GM10248 (cell line): ENCODE measurements at regions not wholly inside any gene's neighbourhood (a gene's known extent, or its start where the extent isn't known, plus 50 kb on each side); places are given as distances from the start of the nearest gene placed in this dataset.
A peak's percentile ranks its signal among the peaks of the same experiment; 100 is the strongest.
"Not testable (repeated sequence)": the region's sequence is repeated elsewhere in the genome, so short reads cannot be mapped to it uniquely, and the experiment has no call there.

ENCODE experiments used
- CTCF ChIA-PET: fragments of 300-600 bp; sonication (Branson Sonifier 250); formaldehyde crosslinking; extraction: SDS; loops from one replicate; lab custom pipeline; 2021; ENCODE audit warnings: antibody characterized with exemption; lab: Yijun Ruan, JAX
- POLR2A ChIA-PET: fragments of 350-650 bp; sonication (Branson Sonifier 250); formaldehyde crosslinking; extraction: SDS; loops from one replicate; lab custom pipeline; 2020; ENCODE audit warnings: antibody characterized with exemption; lab: Yijun Ruan, JAX
- DNase-seq: peaks from one replicate; pipeline ENCODE4 v3.0.0; 2012; ENCODE audit errors: extremely low spot score
- CTCF ChIP-seq: IDR thresholded peaks from 2 replicates; pipeline ENCODE4 v1.5.1; 2012; ENCODE audit warnings: mild to moderate bottlenecking, low read depth; ENCODE audit errors: extremely low read depth, missing control alignments, control extremely low read depth

- no peak for DNase-seq
- no peak for TF ChIP-seq CTCF
- ChIA-PET POLR2A (no interaction called here), CTCF (interaction anchor here (2.7 kb wide), 1 partner anchor 74 kb away, joined by 10 read pairs; no protein-coding TSS in a partner anchor)
Measured at GRCh38 chr15:75117993-75118392, 83.7 kb upstream of the C15orf39 start.

GRCh38 chr15:75119312-75119711 lies 82.4 kb upstream of the C15orf39 start:
- POLR2A ChIA-PET, CTCF ChIA-PET, DNase-seq: not testable (repeated sequence)

GRCh38 chr15:75121491-75121890 lies 80.2 kb upstream of the C15orf39 start:
- DNase-seq, result no peak
- CTCF ChIA-PET, result interaction anchor here (1.1 to 1.7 kb wide), 3 partner anchors 9 to 80 kb away, joined by 3 read pairs; partner anchors contain the start of gene C15orf39
- TF ChIP-seq CTCF, result no peak

DNA sequence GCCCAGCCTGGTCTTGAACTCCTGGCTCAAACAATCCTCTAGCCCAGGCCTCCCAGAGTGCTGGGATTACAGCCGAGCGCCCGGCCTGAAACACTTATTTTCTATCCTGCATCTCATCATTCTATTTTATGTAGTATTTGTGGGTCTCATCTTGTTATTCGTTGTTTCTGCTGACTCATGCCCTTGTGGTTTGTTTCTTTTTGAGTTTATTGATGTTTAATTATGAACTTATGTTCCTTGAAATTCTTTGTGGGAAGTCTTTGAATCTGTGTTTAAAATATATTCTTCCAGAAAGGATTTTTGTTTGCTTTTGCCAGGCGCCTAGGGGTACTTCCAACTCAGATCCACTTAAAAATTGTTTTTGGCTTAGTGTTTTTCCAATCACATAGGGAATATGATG lies 78.3 kb upstream of the C15orf39 start:
- DNase-seq, result no peak
- TF ChIP-seq CTCF, result no peak
- CTCF ChIA-PET, result interaction anchor here (1.7 kb wide), 1 partner anchor 13 kb away, joined by 3 read pairs; no protein-coding TSS in a partner anchor

More at GRCh38 chr15:75121491-75121890, 80.2 kb upstream of the C15orf39 start:
- POLR2A ChIA-PET, result no interaction called here

DNA sequence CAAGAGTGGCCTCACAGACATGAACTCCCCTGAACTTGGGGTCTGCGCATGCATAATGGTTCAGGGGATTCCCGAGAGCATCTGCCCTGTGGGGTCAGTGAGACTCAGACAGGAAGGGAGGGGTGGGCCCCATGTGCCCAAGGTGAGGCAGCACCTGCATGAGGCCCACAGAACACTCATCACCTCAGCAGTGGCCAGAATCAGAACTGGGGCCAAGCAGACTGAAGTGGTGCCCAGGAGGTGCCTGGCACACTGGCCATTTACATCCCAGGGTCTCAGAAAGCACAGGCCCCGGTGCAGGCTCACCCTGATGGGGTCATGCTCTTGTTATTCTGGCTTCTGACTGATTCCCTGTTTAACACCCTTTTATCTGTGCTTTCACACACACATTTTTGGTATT lies 77.4 kb upstream of the C15orf39 start:
- CTCF ChIA-PET, result interaction anchor here (1.2 to 7.1 kb wide), 2 partner anchors 9 to 81 kb away, joined by 3 to 41 read pairs; no protein-coding TSS in a partner anchor
- peak; percentile 21 for DNase-seq
- POLR2A ChIA-PET, result not testable (repeated sequence)

More for the DNA sequence above, 78.3 kb upstream of the C15orf39 start:
- POLR2A ChIA-PET, result no interaction called here

- POLR2A ChIA-PET, result no interaction called here
- CTCF ChIA-PET, result interaction anchor here (1.1 to 7.1 kb wide), 5 partner anchors 11 to 83 kb away, joined by 3 to 41 read pairs (median 3); no protein-coding TSS in a partner anchor
- no peak for TF ChIP-seq CTCF
- no peak for DNase-seq
Measured at GRCh38 chr15:75125935-75126334, 75.7 kb upstream of the C15orf39 start.

- ChIA-PET POLR2A (no interaction called here), CTCF (interaction anchor here (1.6 to 7.1 kb wide), 2 partner anchors 11 to 84 kb away, joined by 4 to 41 read pairs; no protein-coding TSS in a partner anchor)
- TF ChIP-seq CTCF, result no peak
- DNase-seq, result no peak
Measured at GRCh38 chr15:75126864-75127580, 74.7 kb upstream of the C15orf39 start.
